SK-N-SH (cell line): ENCODE measurements at regions not wholly inside any gene's neighbourhood (a gene's known extent, or its start where the extent isn't known, plus 50 kb on each side); places are given as distances from the start of the nearest gene placed in this dataset.

ENCODE experiments used
- CTCF ChIP-seq: fragments of 200-600 bp; sonication (generic); IDR thresholded peaks from 2 replicates; pipeline ENCODE4 v1.6.1; 2017; ENCODE audit warnings: antibody characterized with exemption, mild to moderate bottlenecking, moderate library complexity
- EP300 ChIP-seq, 2 experiments: IDR thresholded peaks; 2 replicates each; pipeline versions ENCODE4 v1.4.0 to v1.6.1; 2012; ENCODE audit warnings: borderline replicate concordance in 1 of 2, low read depth in 1 of 2, low read length in 1 of 2
- MAX ChIP-seq: IDR thresholded peaks from 2 replicates; pipeline ENCODE4 v1.4.0; 2012; ENCODE audit warnings: low read depth
- POLR2AphosphoS5 ChIP-seq: IDR thresholded peaks from 2 replicates; pipeline ENCODE4 v1.6.1; 2012; ENCODE audit warnings: low read depth, low read length
- RCOR1 ChIP-seq: fragments of 150-350 bp; IDR thresholded peaks from 2 replicates; pipeline ENCODE4 v1.6.1; 2017; ENCODE audit warnings: antibody characterized with exemption, low read length
- REST ChIP-seq: IDR thresholded peaks from 2 replicates; pipeline ENCODE4 v1.6.1; 2012; ENCODE audit warnings: mild to moderate bottlenecking, low read depth, low read length, moderate library complexity
- TEAD4 ChIP-seq: IDR thresholded peaks from 2 replicates; pipeline ENCODE4 v1.4.0; 2012; ENCODE audit warnings: mild to moderate bottlenecking, borderline replicate concordance; ENCODE audit not compliant: insufficient read depth

DNA sequence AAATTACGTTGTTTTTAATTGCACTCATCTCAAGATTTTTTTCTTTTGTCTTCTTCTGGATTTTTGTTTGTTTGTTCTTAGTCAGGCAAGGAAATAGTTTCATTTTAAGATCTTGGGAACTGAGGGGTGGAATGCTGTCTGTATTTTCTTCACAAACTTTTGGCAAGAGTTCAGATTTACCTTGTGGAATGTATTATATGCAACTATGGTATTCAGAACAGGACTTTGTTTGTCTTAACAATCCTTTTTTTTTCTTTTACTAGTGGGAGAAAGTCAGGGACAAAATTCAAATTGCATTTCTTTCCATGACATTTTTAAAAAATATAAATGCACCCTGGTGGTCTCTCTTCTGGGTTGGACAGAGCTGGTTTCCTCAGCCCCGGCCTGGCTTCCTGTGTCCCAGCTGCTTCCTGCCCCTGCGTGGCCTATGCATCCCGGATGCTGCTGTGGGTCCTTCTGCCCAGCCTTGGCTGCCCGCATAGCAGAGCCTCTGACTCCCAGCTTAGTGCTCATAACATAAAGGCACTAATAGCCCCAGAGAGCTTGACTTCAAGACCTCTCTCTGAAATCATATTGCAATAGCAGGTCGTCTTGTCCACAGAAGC, 520.7 kb downstream of the QKI start:
- no peak for TF ChIP-seq CTCF
- TF ChIP-seq REST: no peak
- TF ChIP-seq RCOR1: no peak
- no peak for TF ChIP-seq EP300 (IDR thresholded peaks at IDR 0.05; ENCODE audit: borderline replicate concordance in 1 of 2, low read depth in 1 of 2, low read length in 1 of 2)
- TF ChIP-seq TEAD4: no peak
- TF ChIP-seq MAX: no peak
- no peak for TF ChIP-seq POLR2AphosphoS5
